Thyroid gland (tissue), 4 donors: ENCODE measurements at regions not wholly inside any gene's neighbourhood (a gene's known extent, or its start where the extent isn't known, plus 50 kb on each side); places are given as distances from the start of the nearest gene placed in this dataset.

ENCODE experiments used
- CTCF ChIP-seq, 6 experiments: fragments of 200-600 bp in 3 of 6; fragments of 450-650 bp in 3 of 6; sonication (generic) in 3 of 6; IDR thresholded peaks; one replicate each; pipeline ENCODE4 v1.5.1; 2016 to 2019; ENCODE audit warnings: antibody characterized with exemption in 6 of 6, mild to moderate bottlenecking in 2 of 6, inconsistent platforms in 1 of 6, moderate library complexity in 1 of 6
- POLR2A ChIP-seq, 2 donors: fragments of 450-650 bp; IDR thresholded peaks; one replicate each; pipeline ENCODE4 v1.6.1; 2017; ENCODE audit warnings: antibody characterized with exemption in 2 of 2, mild to moderate bottlenecking in 2 of 2, moderate library complexity in 1 of 2

GRCh38 chr3:61357902-61358301 lies 106.7 kb upstream of the FHIT start:
- TF ChIP-seq CTCF (IDR thresholded peaks at IDR 0.05), result no peak
- TF ChIP-seq POLR2A (IDR thresholded peaks at IDR 0.05), result no peak
